RKO (cell line): ENCODE measurements at regions not wholly inside any gene's neighbourhood (a gene's known extent, or its start where the extent isn't known, plus 50 kb on each side); places are given as distances from the start of the nearest gene placed in this dataset.
"Not testable (repeated sequence)": the region's sequence is repeated elsewhere in the genome, so short reads cannot be mapped to it uniquely, and the experiment has no call there.

Experiments used
- DNase-seq: peaks from one replicate; pipeline ENCODE4 v3.0.0-alpha.2; 2016; ENCODE audit warnings: low spot score

GRCh38 chr18:47728921-47729320 is 201.5 kb downstream of the SMAD2 start:
- no peak for DNase-seq

- no peak for DNase-seq
Measured at GRCh38 chr18:47727409-47727808, 203.1 kb downstream of the SMAD2 start.

- DNase-seq, result no peak
Measured at GRCh38 chr18:47726550-47726949, 203.9 kb downstream of the SMAD2 start.

GRCh38 chr18:47725656-47726055 is 204.8 kb downstream of the SMAD2 start:
- DNase-seq, result no peak

- no peak for DNase-seq
Measured at GRCh38 chr18:47724186-47724975, 206.1 kb downstream of the SMAD2 start.

GRCh38 chr18:47721876-47722275 is 208.6 kb downstream of the SMAD2 start:
- DNase-seq, result no peak

GRCh38 chr18:47720741-47721140 is 209.7 kb downstream of the SMAD2 start:
- DNase-seq, result no peak

GRCh38 chr18:47719096-47719780 is 211.2 kb downstream of the SMAD2 start:
- DNase-seq, result no peak

GRCh38 chr18:47718646-47719045 is 211.8 kb downstream of the SMAD2 start:
- DNase-seq, result no peak

GRCh38 chr18:47717257-47717656 is 213.2 kb downstream of the SMAD2 start:
- no peak for DNase-seq

- no peak for DNase-seq
Measured at GRCh38 chr18:47716632-47717185, 213.8 kb downstream of the SMAD2 start.

- DNase-seq, result no peak
Measured at GRCh38 chr18:47710451-47710850, 220.0 kb downstream of the SMAD2 start.

- DNase-seq, result no peak
Measured at GRCh38 chr18:47709556-47709955, 220.9 kb downstream of the SMAD2 start.

- no peak for DNase-seq
Measured at GRCh38 chr18:47708206-47708605, 222.3 kb downstream of the SMAD2 start.

GRCh38 chr18:47701134-47701533 is 229.3 kb downstream of the SMAD2 start:
- no peak for DNase-seq

GRCh38 chr18:47696870-47697269 is 233.6 kb downstream of the SMAD2 start:
- DNase-seq, result no peak

GRCh38 chr18:47691611-47692010 is 238.8 kb downstream of the SMAD2 start:
- no peak for DNase-seq

- not testable (repeated sequence) for DNase-seq
Measured at GRCh38 chr18:47690778-47691177, 239.7 kb downstream of the SMAD2 start.

- DNase-seq, result no peak
Measured at GRCh38 chr18:47689371-47689770, 241.1 kb downstream of the SMAD2 start.

- no peak for DNase-seq
Measured at GRCh38 chr18:47686806-47687205, 243.7 kb downstream of the SMAD2 start.

- peak; percentile 6 for DNase-seq
Measured at GRCh38 chr18:47683774-47684173, 246.7 kb downstream of the SMAD2 start.

GRCh38 chr18:47682876-47683275 is 247.6 kb downstream of the SMAD2 start:
- no peak for DNase-seq

GRCh38 chr18:47680488-47680887 is 250.0 kb downstream of the SMAD2 start:
- DNase-seq, result no peak
